ENCODE measurements at regions not wholly inside any gene's neighbourhood (a gene's known extent, or its start where the extent isn't known, plus 50 kb on each side); places are given as distances from the start of the nearest gene placed in this dataset.
A peak's percentile ranks its signal among the peaks of the same experiment; 100 is the strongest.

- WGBS, 5 donors = 62 to 84% (median 71%) methylated on average over 4 of the region's 4 CpGs
- Histone ChIP-seq H3K27me3 (no peaks in the 10 kb centered on the region), H3K4me1 (peaks cover 0 to 10% (median 0%) of the 10 kb centered on the region in 4 donors), H3K36me3 (no peaks in the 10 kb centered on the region), H3K4me3 (no peak overlapping the region), H3K27ac (no peak overlapping the region), H3K9me3 (no peaks in the 10 kb centered on the region)
- no peak for TF ChIP-seq POLR2AphosphoS5 (IDR thresholded peaks at IDR 0.05)
- no peak for TF ChIP-seq POLR2A (IDR thresholded peaks at IDR 0.05)
- TF ChIP-seq, protein P1, sequence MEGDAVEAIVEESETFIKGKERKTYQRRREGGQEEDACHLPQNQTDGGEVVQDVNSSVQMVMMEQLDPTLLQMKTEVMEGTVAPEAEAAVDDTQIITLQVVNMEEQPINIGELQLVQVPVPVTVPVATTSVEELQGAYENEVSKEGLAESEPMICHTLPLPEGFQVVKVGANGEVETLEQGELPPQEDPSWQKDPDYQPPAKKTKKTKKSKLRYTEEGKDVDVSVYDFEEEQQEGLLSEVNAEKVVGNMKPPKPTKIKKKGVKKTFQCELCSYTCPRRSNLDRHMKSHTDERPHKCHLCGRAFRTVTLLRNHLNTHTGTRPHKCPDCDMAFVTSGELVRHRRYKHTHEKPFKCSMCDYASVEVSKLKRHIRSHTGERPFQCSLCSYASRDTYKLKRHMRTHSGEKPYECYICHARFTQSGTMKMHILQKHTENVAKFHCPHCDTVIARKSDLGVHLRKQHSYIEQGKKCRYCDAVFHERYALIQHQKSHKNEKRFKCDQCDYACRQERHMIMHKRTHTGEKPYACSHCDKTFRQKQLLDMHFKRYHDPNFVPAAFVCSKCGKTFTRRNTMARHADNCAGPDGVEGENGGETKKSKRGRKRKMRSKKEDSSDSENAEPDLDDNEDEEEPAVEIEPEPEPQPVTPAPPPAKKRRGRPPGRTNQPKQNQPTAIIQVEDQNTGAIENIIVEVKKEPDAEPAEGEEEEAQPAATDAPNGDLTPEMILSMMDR (IDR thresholded peaks at IDR 0.05) = no peak
- TF ChIP-seq EP300 (IDR thresholded peaks at IDR 0.05) = no peak
- no peak for DNase-seq
- intact Hi-C loops (cut with DNase I; ENCODE audit: low total_unique reads) = no loop called here
Measured at GRCh38 chr9:602716-603115, 238.8 kb upstream of the DMRT1 start.

GRCh38 chr9:603126-603525 is 238.4 kb upstream of the DMRT1 start:
- Histone ChIP-seq H3K9me3 (no peaks in the 10 kb centered on the region), H3K36me3 (no peaks in the 10 kb centered on the region), H3K4me3 (no peak overlapping the region), H3K27me3 (no peaks in the 10 kb centered on the region), H3K4me1 (peaks cover 0 to 10% (median 0%) of the 10 kb centered on the region in 4 donors), H3K27ac (no peak overlapping the region)
- intact Hi-C loops (cut with DNase I; ENCODE audit: low total_unique reads) = no loop called here
- WGBS, 5 donors = 49 to 72% (median 56%) methylated on average over 2 of the region's 2 CpGs
- TF ChIP-seq, protein P1 (IDR thresholded peaks at IDR 0.05) = no peak
- no peak for TF ChIP-seq POLR2AphosphoS5 (IDR thresholded peaks at IDR 0.05)
- TF ChIP-seq EP300 (IDR thresholded peaks at IDR 0.05) = no peak
- TF ChIP-seq POLR2A (IDR thresholded peaks at IDR 0.05) = no peak
- DNase-seq = no peak

GRCh38 chr9:607417-607816 is 234.1 kb upstream of the DMRT1 start:
- no peak overlapping the region for H3K27ac ChIP-seq
- WGBS, 5 donors = 65 to 86% (median 72%) methylated on average over 5 of the region's 5 CpGs
- H3K36me3 ChIP-seq = no peaks in the 10 kb centered on the region
- no peak for DNase-seq
- H3K4me3 ChIP-seq = no peak overlapping the region
- TF ChIP-seq, protein P1 (IDR thresholded peaks at IDR 0.05) = no peak
- TF ChIP-seq EP300 (IDR thresholded peaks at IDR 0.05) = no peak
- TF ChIP-seq POLR2AphosphoS5 (IDR thresholded peaks at IDR 0.05) = no peak
- no peak for TF ChIP-seq POLR2A (IDR thresholded peaks at IDR 0.05)
- no peaks in the 10 kb centered on the region for H3K27me3 ChIP-seq
- no peaks in the 10 kb centered on the region for H3K9me3 ChIP-seq
- intact Hi-C loops (cut with DNase I; ENCODE audit: low total_unique reads) = no loop called here
- H3K4me1 ChIP-seq = peaks cover 0 to 10% (median 0%) of the 10 kb centered on the region in 4 donors

GRCh38 chr9:613771-614347 is 227.6 kb upstream of the DMRT1 start:
- H3K36me3 ChIP-seq = no peaks in the 10 kb centered on the region
- WGBS, 5 donors = 1 to 7% (median 3%) methylated on average over 7 of the region's 7 CpGs
- intact Hi-C loops (cut with DNase I; ENCODE audit: low total_unique reads) = no loop called here

More at GRCh38 chr9:613771-614347, 227.6 kb upstream of the DMRT1 start:
- Histone ChIP-seq H3K4me3 (no peak overlapping the region), H3K27me3 (no peaks in the 10 kb centered on the region), H3K4me1 (peaks cover 0 to 27% (median 13%) of the 10 kb centered on the region in 4 donors), H3K27ac (peak overlapping the region in 4 of 5 donors; percentile 34 to 66 (median 58)), H3K9me3 (no peaks in the 10 kb centered on the region)
- DNase-seq = peak; percentile 75 to 93
- peak in 2 of 3 donors; percentile 24 to 63 for TF ChIP-seq POLR2AphosphoS5 (IDR thresholded peaks at IDR 0.05)
- TF ChIP-seq, protein P1 (IDR thresholded peaks at IDR 0.05) = peak in 5 of 7 experiments; percentile 58 to 94 (median 72)
- TF ChIP-seq POLR2A (IDR thresholded peaks at IDR 0.05) = no peak
- no peak for TF ChIP-seq EP300 (IDR thresholded peaks at IDR 0.05)
